Loucy (cell line): ENCODE measurements at regions not wholly inside any gene's neighbourhood (a gene's known extent, or its start where the extent isn't known, plus 50 kb on each side); places are given as distances from the start of the nearest gene placed in this dataset.

Source experiments
- H2AFZ ChIP-seq: fragments of 200-600 bp; sonication (generic); 2 replicates; pipeline ENCODE4 v1.6.0; 2016; ENCODE audit warnings: antibody characterized with exemption, mild to moderate bottlenecking, low read length, moderate library complexity
- H3F3A ChIP-seq: fragments of 200-600 bp; 2 replicates; pipeline ENCODE4 v1.6.0; 2016; ENCODE audit warnings: antibody characterized with exemption, low read depth, mild to moderate bottlenecking
- H3K27me3 ChIP-seq: fragments of 200-600 bp; sonication (generic); 2 replicates; pipeline ENCODE4 v1.6.1; 2014; ENCODE audit warnings: low read length, mild to moderate bottlenecking; ENCODE audit not compliant: insufficient read depth, poor library complexity, severe bottlenecking
- H3K36me3 ChIP-seq: fragments of 200-600 bp; sonication (generic); 2 replicates; pipeline ENCODE4 v1.6.1; 2016; ENCODE audit warnings: low read length; ENCODE audit not compliant: insufficient read depth
- H3K4me1 ChIP-seq: fragments of 200-600 bp; sonication (generic); 2 replicates; pipeline ENCODE4 v1.5.1; 2014; ENCODE audit warnings: low read length, mild to moderate bottlenecking; ENCODE audit not compliant: insufficient read depth, poor library complexity, severe bottlenecking
- H3K4me2 ChIP-seq: fragments of 200-600 bp; sonication (generic); 2 replicates; pipeline ENCODE4 v1.6.0; 2014; ENCODE audit warnings: antibody characterized with exemption, low read length, low read depth, mild to moderate bottlenecking; ENCODE audit not compliant: poor library complexity, severe bottlenecking
- H3K4me3 ChIP-seq: fragments of 200-600 bp; sonication (generic); 2 replicates; pipeline ENCODE4 v1.5.1; 2014; ENCODE audit warnings: low read length, mild to moderate bottlenecking, mixed read lengths; ENCODE audit not compliant: poor library complexity, severe bottlenecking
- H3K79me2 ChIP-seq: fragments of 200-600 bp; sonication (generic); 2 replicates; pipeline ENCODE4 v1.6.1; 2014; ENCODE audit warnings: low read length; ENCODE audit not compliant: insufficient read depth
- H3K9ac ChIP-seq: fragments of 200-600 bp; sonication (generic); 2 replicates; pipeline ENCODE4 v1.6.0; 2014; ENCODE audit warnings: mild to moderate bottlenecking, low read depth, low read length, moderate library complexity; ENCODE audit not compliant: poor library complexity, severe bottlenecking
- H3K9me2 ChIP-seq: fragments of 200-600 bp; sonication (generic); replicated peaks from 2 replicates; pipeline ENCODE4 v1.6.1; 2016; ENCODE audit warnings: low read depth, low read length, mixed read lengths
- H3K9me3 ChIP-seq: fragments of 200-600 bp; sonication (generic); 2 replicates; pipeline ENCODE4 v1.6.1; 2014; ENCODE audit warnings: mild to moderate bottlenecking, antibody characterized with exemption, low read length, low read depth; ENCODE audit not compliant: insufficient read depth
- H4K20me1 ChIP-seq: fragments of 200-600 bp; sonication (generic); 2 replicates; pipeline ENCODE4 v1.6.0; 2014; ENCODE audit warnings: antibody characterized with exemption, low read length, mild to moderate bottlenecking; ENCODE audit not compliant: insufficient read depth, poor library complexity, severe bottlenecking
- CTCF ChIP-seq: fragments of 200-600 bp; sonication (generic); conservative IDR thresholded peaks from 2 replicates; pipeline ENCODE4 v1.5.1; 2014; ENCODE audit warnings: mild to moderate bottlenecking, antibody characterized with exemption, low read length
- EZH2phosphoT487 ChIP-seq: fragments of 200-600 bp; IDR thresholded peaks from 2 replicates; pipeline ENCODE4 v1.6.1; 2018; ENCODE audit warnings: antibody characterized with exemption, mild to moderate bottlenecking, moderate library complexity, borderline replicate concordance

DNA sequence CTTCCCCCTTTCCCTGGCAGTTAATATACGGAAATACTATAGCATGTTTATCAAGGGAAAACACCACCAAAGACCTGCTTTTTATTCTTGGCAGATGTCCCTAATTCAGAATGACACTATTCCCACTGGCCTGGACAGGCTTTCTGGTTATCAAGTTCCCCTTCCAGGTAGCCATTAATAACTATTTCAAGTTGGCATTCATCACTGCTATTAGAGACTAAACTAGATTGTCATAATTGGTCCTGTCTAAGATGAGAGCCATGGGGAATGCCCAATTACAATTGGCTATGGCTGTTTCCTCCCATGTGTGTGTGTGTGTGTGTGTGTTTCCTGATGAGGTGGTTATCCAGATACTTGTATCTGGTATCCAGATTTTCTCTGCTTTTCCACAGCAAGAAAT lies 608.1 kb downstream of the SQOR start:
- no peaks in the 10 kb centered on the region for H3K9me3 ChIP-seq
- no peaks in the 10 kb centered on the region for H3K27me3 ChIP-seq
- H3K79me2 ChIP-seq, result no peaks in the 10 kb centered on the region
- H3K4me3 ChIP-seq, result no peak overlapping the region
- no peak overlapping the region for H3K4me2 ChIP-seq
- H3K36me3 ChIP-seq, result no peaks in the 10 kb centered on the region
- H2AFZ ChIP-seq, result no peak overlapping the region
- no peaks in the 10 kb centered on the region for H3F3A ChIP-seq
- H3K9ac ChIP-seq, result no peak overlapping the region
- no peaks in the 10 kb centered on the region for H4K20me1 ChIP-seq
- no peaks in the 10 kb centered on the region for H3K9me2 ChIP-seq
- no peak for TF ChIP-seq EZH2phosphoT487
- TF ChIP-seq CTCF, result no peak
- no peaks in the 10 kb centered on the region for H3K4me1 ChIP-seq

GRCh38 chr15:46251903-46252302 lies 617.1 kb downstream of the SQOR start:
- Histone ChIP-seq H2AFZ (no peak overlapping the region), H3K4me1 (no peaks in the 10 kb centered on the region), H3K9me3 (no peaks in the 10 kb centered on the region), H3F3A (no peaks in the 10 kb centered on the region), H3K9me2 (no peaks in the 10 kb centered on the region), H3K36me3 (no peaks in the 10 kb centered on the region), H3K4me3 (no peak overlapping the region), H3K9ac (no peak overlapping the region), H3K79me2 (no peaks in the 10 kb centered on the region), H4K20me1 (no peaks in the 10 kb centered on the region), H3K4me2 (no peak overlapping the region), H3K27me3 (no peaks in the 10 kb centered on the region)
- TF ChIP-seq CTCF, result no peak
- no peak for TF ChIP-seq EZH2phosphoT487

GRCh38 chr15:46258056-46258455 lies 623.2 kb downstream of the SQOR start:
- Histone ChIP-seq H3K9me3 (no peaks in the 10 kb centered on the region), H3F3A (no peaks in the 10 kb centered on the region), H3K9ac (no peak overlapping the region), H3K27me3 (no peaks in the 10 kb centered on the region), H4K20me1 (no peaks in the 10 kb centered on the region), H3K4me3 (no peak overlapping the region), H2AFZ (no peak overlapping the region), H3K36me3 (no peaks in the 10 kb centered on the region), H3K4me1 (no peaks in the 10 kb centered on the region), H3K9me2 (no peaks in the 10 kb centered on the region), H3K4me2 (no peak overlapping the region), H3K79me2 (no peaks in the 10 kb centered on the region)
- TF ChIP-seq EZH2phosphoT487 (no peak), CTCF (no peak)
